GM13976 (cell line): ENCODE measurements at regions not wholly inside any gene's neighbourhood (a gene's known extent, or its start where the extent isn't known, plus 50 kb on each side); places are given as distances from the start of the nearest gene placed in this dataset.

Experiments used
- DNase-seq: peaks from one replicate; pipeline ENCODE4 v3.0.0; 2012; ENCODE audit warnings: low spot score
- in situ Hi-C: fragments of 300-500 bp; cut with MboI; formaldehyde crosslinking; loops from one replicate; pipeline ENCODE4 v1.12.0; 2022; ENCODE audit warnings: low sequenced_read_pairs, mixed read lengths, inconsistent platforms; ENCODE audit not compliant: unreplicated experiment
- TF ChIP-seq, protein P1 (sequence below): IDR thresholded peaks from 2 replicates; pipeline ENCODE4 v1.5.1; 2012; ENCODE audit warnings: borderline replicate concordance, mild to moderate bottlenecking; ENCODE audit not compliant: insufficient read depth; ENCODE audit errors: extremely low read depth, missing control alignments, control extremely low read depth

DNA sequence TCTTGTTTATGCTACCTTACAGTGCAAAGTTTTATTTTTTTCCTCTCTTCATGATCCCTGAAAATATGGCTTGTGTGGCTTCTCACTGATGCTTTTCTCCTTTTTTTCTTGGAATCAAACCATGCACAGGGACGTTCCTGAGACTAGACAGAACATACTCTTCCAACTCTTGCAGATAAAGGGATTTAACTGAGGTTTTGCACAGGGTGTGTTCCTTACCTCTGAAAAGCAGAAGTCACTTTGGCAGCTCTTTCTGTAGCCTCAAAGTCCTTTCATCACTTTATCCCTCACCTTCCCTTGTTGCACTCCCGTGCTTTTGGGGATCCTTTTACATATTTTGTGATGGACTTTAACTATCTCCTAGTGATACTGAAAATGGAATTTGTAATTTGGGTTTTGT lies 300.1 kb downstream of the SPRY1 start:
- in situ Hi-C loops = no loop called here
- TF ChIP-seq, protein P1, sequence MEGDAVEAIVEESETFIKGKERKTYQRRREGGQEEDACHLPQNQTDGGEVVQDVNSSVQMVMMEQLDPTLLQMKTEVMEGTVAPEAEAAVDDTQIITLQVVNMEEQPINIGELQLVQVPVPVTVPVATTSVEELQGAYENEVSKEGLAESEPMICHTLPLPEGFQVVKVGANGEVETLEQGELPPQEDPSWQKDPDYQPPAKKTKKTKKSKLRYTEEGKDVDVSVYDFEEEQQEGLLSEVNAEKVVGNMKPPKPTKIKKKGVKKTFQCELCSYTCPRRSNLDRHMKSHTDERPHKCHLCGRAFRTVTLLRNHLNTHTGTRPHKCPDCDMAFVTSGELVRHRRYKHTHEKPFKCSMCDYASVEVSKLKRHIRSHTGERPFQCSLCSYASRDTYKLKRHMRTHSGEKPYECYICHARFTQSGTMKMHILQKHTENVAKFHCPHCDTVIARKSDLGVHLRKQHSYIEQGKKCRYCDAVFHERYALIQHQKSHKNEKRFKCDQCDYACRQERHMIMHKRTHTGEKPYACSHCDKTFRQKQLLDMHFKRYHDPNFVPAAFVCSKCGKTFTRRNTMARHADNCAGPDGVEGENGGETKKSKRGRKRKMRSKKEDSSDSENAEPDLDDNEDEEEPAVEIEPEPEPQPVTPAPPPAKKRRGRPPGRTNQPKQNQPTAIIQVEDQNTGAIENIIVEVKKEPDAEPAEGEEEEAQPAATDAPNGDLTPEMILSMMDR = no peak
- no peak for DNase-seq

DNA sequence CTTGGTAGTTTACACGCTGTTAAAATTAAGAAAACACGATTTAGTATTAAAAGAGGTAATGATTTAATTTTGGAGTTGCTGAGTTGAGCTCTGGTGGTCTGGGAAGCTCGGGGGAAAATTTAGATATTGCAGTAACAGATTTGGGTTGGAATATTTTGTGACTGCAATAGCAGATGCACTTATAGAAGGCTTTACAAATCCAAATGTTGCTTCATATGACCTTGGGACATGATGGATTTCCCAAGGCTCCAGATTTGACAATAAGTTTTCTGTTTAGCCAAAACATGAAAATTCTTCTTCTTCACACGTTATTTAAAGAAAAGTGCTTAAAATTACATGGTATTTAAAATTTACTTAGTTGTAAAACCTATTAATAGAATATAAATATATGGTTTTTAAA lies 302.0 kb downstream of the SPRY1 start:
- in situ Hi-C loops = no loop called here
- DNase-seq = no peak
- TF ChIP-seq, protein P1 = no peak

DNA sequence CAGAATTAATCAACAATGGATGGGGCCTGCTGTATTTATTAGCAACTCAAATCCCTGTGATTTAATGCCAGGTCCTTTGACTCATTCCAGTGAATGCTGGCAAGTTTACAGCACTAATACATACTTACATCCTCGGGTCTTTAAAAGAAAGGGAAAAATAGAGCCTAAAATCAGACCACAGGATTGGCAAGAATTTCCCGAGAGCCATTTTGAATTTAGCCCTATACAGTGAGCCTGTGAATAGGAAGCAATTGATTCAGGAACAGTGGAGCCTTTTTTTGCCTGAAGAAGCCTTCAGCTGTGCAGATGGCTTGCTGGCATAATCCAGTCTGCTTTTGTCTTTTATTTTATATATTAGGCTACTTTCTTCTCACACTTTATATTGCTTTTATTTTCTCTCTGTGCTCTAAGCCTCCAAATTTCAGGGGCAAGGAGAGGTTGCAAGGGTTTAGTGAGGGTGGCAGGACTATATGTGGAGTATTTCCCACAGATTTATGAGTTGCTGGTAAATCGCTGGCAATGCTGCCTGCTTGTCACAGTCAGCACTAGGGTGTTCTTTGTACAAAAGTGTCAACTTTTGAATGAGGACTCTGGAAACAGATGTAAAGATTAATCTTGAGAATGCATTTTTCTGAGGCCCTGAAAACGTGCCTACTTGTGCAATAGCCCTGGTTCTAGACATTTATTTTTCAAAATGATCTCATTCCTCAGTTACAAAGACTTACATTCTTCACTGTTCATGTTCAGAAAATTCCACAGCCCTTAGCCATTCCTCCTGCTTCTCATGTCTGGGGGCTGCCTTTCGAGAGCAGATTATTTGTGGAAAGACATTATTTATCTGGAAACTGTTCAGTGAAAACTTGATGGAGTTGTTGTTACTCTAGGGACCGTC lies 303.5 kb downstream of the SPRY1 start:
- TF ChIP-seq, protein P1 = no peak
- no peak for DNase-seq
- in situ Hi-C loops = no loop called here

DNA sequence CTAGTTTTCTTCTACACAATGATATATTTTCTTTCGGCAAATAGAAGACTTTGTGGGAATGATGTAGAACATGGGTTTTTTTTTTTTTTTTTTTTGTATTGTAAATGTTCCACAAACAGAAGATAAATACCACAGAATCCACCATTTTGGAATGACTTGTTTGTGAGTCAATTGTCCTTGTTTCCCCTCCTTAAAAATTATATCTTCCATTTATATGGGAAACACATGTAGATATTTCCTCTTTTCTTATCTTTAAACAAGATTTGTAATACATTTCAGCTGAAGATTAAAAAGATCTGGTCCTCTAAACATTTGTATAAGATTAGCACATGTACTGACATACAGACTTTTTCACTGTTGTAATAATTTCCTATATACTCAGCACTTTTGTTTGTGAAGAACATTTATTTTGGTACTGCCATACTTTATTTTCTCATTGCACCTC lies 304.6 kb downstream of the SPRY1 start:
- DNase-seq = no peak
- TF ChIP-seq, protein P1 = no peak
- in situ Hi-C loops = no loop called here

DNA sequence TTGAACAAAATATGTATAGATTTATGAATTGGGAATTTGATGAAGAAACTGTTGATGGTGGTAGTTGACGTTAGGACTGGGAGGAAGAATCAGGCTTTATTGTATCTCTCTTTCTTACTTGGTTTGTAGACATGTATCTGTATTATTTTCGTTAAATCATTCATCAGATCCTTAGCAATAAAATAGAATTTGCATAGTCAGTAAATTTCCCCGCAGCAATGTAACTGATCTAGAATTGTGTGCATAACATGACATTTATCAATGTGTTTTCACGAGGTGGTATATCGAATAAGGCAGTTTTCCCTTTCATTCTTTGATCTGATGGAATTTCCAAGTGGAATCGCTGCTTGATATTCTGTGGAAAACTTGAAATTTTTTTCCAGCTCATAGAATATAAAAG lies 308.8 kb downstream of the SPRY1 start:
- in situ Hi-C loops = no loop called here

DNA sequence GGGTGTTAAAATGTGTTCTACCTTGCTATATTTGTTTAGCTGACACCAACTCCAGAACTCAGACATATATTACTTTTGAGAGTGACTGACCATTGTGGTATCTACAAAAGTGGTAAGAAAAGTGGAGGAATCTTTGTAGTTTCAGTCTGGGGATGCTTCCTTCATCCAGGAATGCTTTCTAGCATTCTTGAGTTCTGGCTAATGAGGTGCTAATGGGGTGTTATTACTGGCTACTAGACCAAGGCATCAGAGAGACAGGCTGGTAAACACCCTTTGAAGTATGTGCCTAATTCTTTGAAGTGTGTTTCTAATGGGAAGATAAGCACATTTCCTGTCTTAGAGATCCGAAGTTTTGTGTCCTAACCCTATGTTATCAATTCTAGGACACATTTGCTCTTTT lies 310.4 kb downstream of the SPRY1 start:
- no peak for DNase-seq
- TF ChIP-seq, protein P1 = no peak
- in situ Hi-C loops = no loop called here

More for the DNA sequence above, 308.8 kb downstream of the SPRY1 start:
- TF ChIP-seq, protein P1 = no peak
- DNase-seq = no peak
